GM12878 (cell line): ENCODE measurements at regions not wholly inside any gene's neighbourhood (a gene's known extent, or its start where the extent isn't known, plus 50 kb on each side); places are given as distances from the start of the nearest gene placed in this dataset.

Experiments used
- ATAC-seq: fragments of 200-7000 bp; cut with Tn5 transposase; 3 replicates; pipeline ENCODE4 v1.9.1; 2020; ENCODE audit warnings: mild to moderate bottlenecking, moderate library complexity
- BruUV-seq: library from RNA; stranded (reverse); fragments of 400-500 nt; replicated peaks from 2 replicates; lab custom pipeline; 2021; lab: Mats Ljungman, UMichigan
- CTCF ChIA-PET: fragments of 300-600 bp; sonication (Branson Sonifier 250); formaldehyde crosslinking; extraction: SDS; loops from one replicate; lab custom pipeline; 2021; ENCODE audit warnings: inconsistent platforms; lab: Yijun Ruan, JAX
- POLR2A ChIA-PET: fragments of 350-600 bp; formaldehyde crosslinking; extraction: SDS; loops from one replicate; lab custom pipeline; 2021; ENCODE audit warnings: inconsistent platforms; lab: Charles Lee
- RAD21 ChIA-PET: fragments of 300-600 bp; sonication (Branson Sonifier 250); formaldehyde crosslinking; loops from one replicate; lab custom pipeline; 2023; ENCODE audit warnings: antibody characterized with exemption; ENCODE audit not compliant: unreplicated experiment; lab: Charles Lee
- SMC1A ChIA-PET: fragments of 300-600 bp; sonication (Branson Sonifier 250); formaldehyde crosslinking; loops from one replicate; lab custom pipeline; 2023; ENCODE audit not compliant: unreplicated experiment, uncharacterized antibody; lab: Charles Lee
- DNase-seq: peaks from one replicate; pipeline ENCODE4 v3.0.0-alpha.2; 2011; ENCODE audit warnings: low read depth, low spot score
- FAIRE-seq: peaks from 3 replicates; lab custom pipeline; 2011; peaks lifted over from hg19 to GRCh38; lab: Jason Lieb, UNC
- H2AFZ ChIP-seq: 2 replicates; pipeline ENCODE4 v1.6.0; 2011; ENCODE audit warnings: low read depth, low read length, control low read depth; ENCODE audit not compliant: control insufficient read depth
- H3K27ac ChIP-seq: 2 replicates; pipeline ENCODE4 v1.5.1; 2011; ENCODE audit warnings: control low read depth; ENCODE audit not compliant: control insufficient read depth, insufficient read depth
- H3K27me3 ChIP-seq, 2 experiments: replicated peaks in 1 of 2; 2 replicates each; pipeline versions ENCODE4 v1.6.0 to v1.6.1; 2011; ENCODE audit warnings: low read length in 1 of 2; ENCODE audit not compliant: control insufficient read depth in 2 of 2, insufficient read depth in 2 of 2
- H3K36me3 ChIP-seq, 2 experiments: 2 replicates each; pipeline ENCODE4 v1.5.1; 2011; ENCODE audit warnings: low read length in 1 of 2; ENCODE audit not compliant: control insufficient read depth in 2 of 2, insufficient read depth in 2 of 2
- H3K4me1 ChIP-seq: 2 replicates; pipeline ENCODE4 v1.6.1; 2011; ENCODE audit warnings: mild to moderate bottlenecking, low read length, moderate library complexity, mixed read lengths; ENCODE audit not compliant: control insufficient read depth, insufficient read depth
- H3K4me2 ChIP-seq: 2 replicates; pipeline ENCODE4 v1.6.0; 2011; ENCODE audit warnings: control low read depth; ENCODE audit not compliant: control insufficient read depth, insufficient read depth
- H3K4me3 ChIP-seq: fragments of 200-600 bp; sonication (generic); 2 replicates; pipeline ENCODE4 v1.5.1; 2016
- H3K79me2 ChIP-seq: 2 replicates; pipeline ENCODE4 v1.6.0; 2011; ENCODE audit warnings: low read length; ENCODE audit not compliant: control insufficient read depth, insufficient read depth
- H3K9ac ChIP-seq: 2 replicates; pipeline ENCODE4 v1.8.0; 2011; ENCODE audit warnings: low read length, control low read depth, mixed read lengths; ENCODE audit not compliant: control insufficient read depth, insufficient read depth
- H3K9me3 ChIP-seq: replicated peaks from 3 replicates; pipeline ENCODE4 v1.5.1; 2011; ENCODE audit warnings: mild to moderate bottlenecking, low read length; ENCODE audit not compliant: control insufficient read depth, insufficient read depth
- H4K20me1 ChIP-seq: 2 replicates; pipeline ENCODE4 v1.6.0; 2011; ENCODE audit not compliant: control insufficient read depth, insufficient read depth
- ASH2L ChIP-seq: fragments of 300-600, 200-600 bp; sonication (generic); IDR thresholded peaks from 2 replicates; pipeline ENCODE4 v1.6.1; 2017; ENCODE audit warnings: low read depth, mild to moderate bottlenecking, borderline replicate concordance
- CREM ChIP-seq: IDR thresholded peaks from 2 replicates; pipeline ENCODE4 v1.6.1; 2014; ENCODE audit warnings: antibody characterized with exemption, low read depth
- JUNB ChIP-seq: IDR thresholded peaks from 2 replicates; pipeline ENCODE4 v1.6.1; 2016; ENCODE audit warnings: antibody characterized with exemption, mild to moderate bottlenecking
- JUND ChIP-seq: IDR thresholded peaks from 2 replicates; pipeline ENCODE4 v1.6.1; 2012; ENCODE audit warnings: low read depth, mild to moderate bottlenecking, low read length, improper control_type of control experiment, moderate library complexity
- NFXL1 ChIP-seq: fragments of 450-650 bp; IDR thresholded peaks from 2 replicates; pipeline ENCODE4 v1.6.1; 2017; ENCODE audit warnings: antibody characterized with exemption, mild to moderate bottlenecking, borderline replicate concordance
- NR2F1 ChIP-seq: fragments of 450-650 bp; conservative IDR thresholded peaks from 2 replicates; pipeline ENCODE4 v1.6.1; 2017; ENCODE audit warnings: mild to moderate bottlenecking
- POU2F2 ChIP-seq: IDR thresholded peaks from 3 replicates; pipeline ENCODE4 v1.6.1; 2011; ENCODE audit warnings: low read depth, mild to moderate bottlenecking, low read length, borderline replicate concordance
- RCOR1 ChIP-seq: conservative IDR thresholded peaks from 2 replicates; pipeline ENCODE4 v1.6.1; 2012; ENCODE audit warnings: low read depth, low read length, improper control_type of control experiment
- RUNX3 ChIP-seq: IDR thresholded peaks from 2 replicates; pipeline ENCODE4 v1.6.1; 2012; ENCODE audit warnings: low read length, inconsistent platforms
- SIX5 ChIP-seq: IDR thresholded peaks from 2 replicates; pipeline ENCODE4 v1.6.1; 2011; ENCODE audit warnings: mild to moderate bottlenecking, low read depth, low read length, moderate library complexity; ENCODE audit not compliant: severe bottlenecking
- SUZ12 ChIP-seq: fragments of 200-600 bp; sonication (generic); IDR thresholded peaks from one replicate; pipeline ENCODE4 v1.6.1; 2018; ENCODE audit warnings: antibody characterized with exemption, mild to moderate bottlenecking; ENCODE audit not compliant: unreplicated experiment
- TCF7 ChIP-seq: IDR thresholded peaks from 2 replicates; pipeline ENCODE4 v1.6.1; 2014; ENCODE audit warnings: antibody characterized with exemption, borderline replicate concordance
- YBX1 ChIP-seq: fragments of 450-650 bp; IDR thresholded peaks from 2 replicates; pipeline ENCODE4 v1.6.1; 2016; ENCODE audit warnings: antibody characterized with exemption
- WGBS: methylation state at CpG from one replicate; pipeline ENCODE4 v1.1.6; 2016; ENCODE audit warnings: low lambda C conversion rate; ENCODE audit not compliant: insufficient replicate concordance, insufficient coverage; ENCODE audit errors: missing lambda C conversion rate; 5-methylcytosine and 5-hydroxymethylcytosine counted together
- in situ Hi-C: fragments of 300-500 bp; cut with MboI; formaldehyde crosslinking; loops from 9 replicates; pipeline ENCODE4 v1.14.3; 2018; ENCODE audit warnings: mixed read lengths
- intact Hi-C: fragments of 100-400 bp; cut with micrococcal nuclease; formaldehyde crosslinking; loops from one replicate; pipeline ENCODE4 v1.14.2; 2022; ENCODE audit not compliant: unreplicated experiment
- TF ChIP-seq, protein P1 (sequence below): fragments of 450-650 bp; formaldehyde crosslinking; IDR thresholded peaks from 2 replicates; pipeline ENCODE4 v1.4.0; 2020; ENCODE audit warnings: mild to moderate bottlenecking, moderate library complexity
- TF ChIP-seq, protein P2 (sequence below): fragments of 450-650 bp; IDR thresholded peaks from 2 replicates; pipeline ENCODE4 v1.6.1; 2017; ENCODE audit warnings: antibody characterized with exemption, mild to moderate bottlenecking, moderate library complexity
- TF ChIP-seq, protein P3 (sequence below): fragments of 450-650 bp; IDR thresholded peaks from 2 replicates; pipeline ENCODE4 v1.6.1; 2017; ENCODE audit warnings: mild to moderate bottlenecking, moderate library complexity

GRCh38 chr11:134733646-134734045 lies 321.6 kb upstream of the B3GAT1 start:
- intact Hi-C loops (no loop called here), in situ Hi-C loops (no loop called here)
- H3K4me3 ChIP-seq, result no peak overlapping the region
- TF ChIP-seq, protein P1, sequence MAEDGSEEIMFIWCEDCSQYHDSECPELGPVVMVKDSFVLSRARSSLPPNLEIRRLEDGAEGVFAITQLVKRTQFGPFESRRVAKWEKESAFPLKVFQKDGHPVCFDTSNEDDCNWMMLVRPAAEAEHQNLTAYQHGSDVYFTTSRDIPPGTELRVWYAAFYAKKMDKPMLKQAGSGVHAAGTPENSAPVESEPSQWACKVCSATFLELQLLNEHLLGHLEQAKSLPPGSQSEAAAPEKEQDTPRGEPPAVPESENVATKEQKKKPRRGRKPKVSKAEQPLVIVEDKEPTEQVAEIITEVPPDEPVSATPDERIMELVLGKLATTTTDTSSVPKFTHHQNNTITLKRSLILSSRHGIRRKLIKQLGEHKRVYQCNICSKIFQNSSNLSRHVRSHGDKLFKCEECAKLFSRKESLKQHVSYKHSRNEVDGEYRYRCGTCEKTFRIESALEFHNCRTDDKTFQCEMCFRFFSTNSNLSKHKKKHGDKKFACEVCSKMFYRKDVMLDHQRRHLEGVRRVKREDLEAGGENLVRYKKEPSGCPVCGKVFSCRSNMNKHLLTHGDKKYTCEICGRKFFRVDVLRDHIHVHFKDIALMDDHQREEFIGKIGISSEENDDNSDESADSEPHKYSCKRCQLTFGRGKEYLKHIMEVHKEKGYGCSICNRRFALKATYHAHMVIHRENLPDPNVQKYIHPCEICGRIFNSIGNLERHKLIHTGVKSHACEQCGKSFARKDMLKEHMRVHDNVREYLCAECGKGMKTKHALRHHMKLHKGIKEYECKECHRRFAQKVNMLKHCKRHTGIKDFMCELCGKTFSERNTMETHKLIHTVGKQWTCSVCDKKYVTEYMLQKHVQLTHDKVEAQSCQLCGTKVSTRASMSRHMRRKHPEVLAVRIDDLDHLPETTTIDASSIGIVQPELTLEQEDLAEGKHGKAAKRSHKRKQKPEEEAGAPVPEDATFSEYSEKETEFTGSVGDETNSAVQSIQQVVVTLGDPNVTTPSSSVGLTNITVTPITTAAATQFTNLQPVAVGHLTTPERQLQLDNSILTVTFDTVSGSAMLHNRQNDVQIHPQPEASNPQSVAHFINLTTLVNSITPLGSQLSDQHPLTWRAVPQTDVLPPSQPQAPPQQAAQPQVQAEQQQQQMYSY (CRISPR knock-in tag), result no peak
- no peak for TF ChIP-seq CREM
- no peak for TF ChIP-seq ASH2L
- TF ChIP-seq RUNX3, result no peak
- no peak for TF ChIP-seq TCF7
- TF ChIP-seq NFXL1, result no peak
- TF ChIP-seq, protein P2, sequence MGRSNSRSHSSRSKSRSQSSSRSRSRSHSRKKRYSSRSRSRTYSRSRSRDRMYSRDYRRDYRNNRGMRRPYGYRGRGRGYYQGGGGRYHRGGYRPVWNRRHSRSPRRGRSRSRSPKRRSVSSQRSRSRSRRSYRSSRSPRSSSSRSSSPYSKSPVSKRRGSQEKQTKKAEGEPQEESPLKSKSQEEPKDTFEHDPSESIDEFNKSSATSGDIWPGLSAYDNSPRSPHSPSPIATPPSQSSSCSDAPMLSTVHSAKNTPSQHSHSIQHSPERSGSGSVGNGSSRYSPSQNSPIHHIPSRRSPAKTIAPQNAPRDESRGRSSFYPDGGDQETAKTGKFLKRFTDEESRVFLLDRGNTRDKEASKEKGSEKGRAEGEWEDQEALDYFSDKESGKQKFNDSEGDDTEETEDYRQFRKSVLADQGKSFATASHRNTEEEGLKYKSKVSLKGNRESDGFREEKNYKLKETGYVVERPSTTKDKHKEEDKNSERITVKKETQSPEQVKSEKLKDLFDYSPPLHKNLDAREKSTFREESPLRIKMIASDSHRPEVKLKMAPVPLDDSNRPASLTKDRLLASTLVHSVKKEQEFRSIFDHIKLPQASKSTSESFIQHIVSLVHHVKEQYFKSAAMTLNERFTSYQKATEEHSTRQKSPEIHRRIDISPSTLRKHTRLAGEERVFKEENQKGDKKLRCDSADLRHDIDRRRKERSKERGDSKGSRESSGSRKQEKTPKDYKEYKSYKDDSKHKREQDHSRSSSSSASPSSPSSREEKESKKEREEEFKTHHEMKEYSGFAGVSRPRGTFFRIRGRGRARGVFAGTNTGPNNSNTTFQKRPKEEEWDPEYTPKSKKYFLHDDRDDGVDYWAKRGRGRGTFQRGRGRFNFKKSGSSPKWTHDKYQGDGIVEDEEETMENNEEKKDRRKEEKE, result no peak
- no peak for TF ChIP-seq RCOR1
- no peak for TF ChIP-seq SUZ12
- TF ChIP-seq SIX5, result no peak
- TF ChIP-seq JUNB, result no peak
- no peak for TF ChIP-seq JUND
- no peak for TF ChIP-seq NR2F1
- TF ChIP-seq, protein P3, sequence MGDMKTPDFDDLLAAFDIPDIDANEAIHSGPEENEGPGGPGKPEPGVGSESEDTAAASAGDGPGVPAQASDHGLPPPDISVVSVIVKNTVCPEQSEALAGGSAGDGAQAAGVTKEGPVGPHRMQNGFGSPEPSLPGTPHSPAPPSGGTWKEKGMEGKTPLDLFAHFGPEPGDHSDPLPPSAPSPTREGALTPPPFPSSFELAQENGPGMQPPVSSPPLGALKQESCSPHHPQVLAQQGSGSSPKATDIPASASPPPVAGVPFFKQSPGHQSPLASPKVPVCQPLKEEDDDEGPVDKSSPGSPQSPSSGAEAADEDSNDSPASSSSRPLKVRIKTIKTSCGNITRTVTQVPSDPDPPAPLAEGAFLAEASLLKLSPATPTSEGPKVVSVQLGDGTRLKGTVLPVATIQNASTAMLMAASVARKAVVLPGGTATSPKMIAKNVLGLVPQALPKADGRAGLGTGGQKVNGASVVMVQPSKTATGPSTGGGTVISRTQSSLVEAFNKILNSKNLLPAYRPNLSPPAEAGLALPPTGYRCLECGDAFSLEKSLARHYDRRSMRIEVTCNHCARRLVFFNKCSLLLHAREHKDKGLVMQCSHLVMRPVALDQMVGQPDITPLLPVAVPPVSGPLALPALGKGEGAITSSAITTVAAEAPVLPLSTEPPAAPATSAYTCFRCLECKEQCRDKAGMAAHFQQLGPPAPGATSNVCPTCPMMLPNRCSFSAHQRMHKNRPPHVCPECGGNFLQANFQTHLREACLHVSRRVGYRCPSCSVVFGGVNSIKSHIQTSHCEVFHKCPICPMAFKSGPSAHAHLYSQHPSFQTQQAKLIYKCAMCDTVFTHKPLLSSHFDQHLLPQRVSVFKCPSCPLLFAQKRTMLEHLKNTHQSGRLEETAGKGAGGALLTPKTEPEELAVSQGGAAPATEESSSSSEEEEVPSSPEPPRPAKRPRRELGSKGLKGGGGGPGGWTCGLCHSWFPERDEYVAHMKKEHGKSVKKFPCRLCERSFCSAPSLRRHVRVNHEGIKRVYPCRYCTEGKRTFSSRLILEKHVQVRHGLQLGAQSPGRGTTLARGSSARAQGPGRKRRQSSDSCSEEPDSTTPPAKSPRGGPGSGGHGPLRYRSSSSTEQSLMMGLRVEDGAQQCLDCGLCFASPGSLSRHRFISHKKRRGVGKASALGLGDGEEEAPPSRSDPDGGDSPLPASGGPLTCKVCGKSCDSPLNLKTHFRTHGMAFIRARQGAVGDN, result no peak
- no peak for TF ChIP-seq YBX1
- no peak for TF ChIP-seq POU2F2
- no peaks in the 10 kb centered on the region for H3K36me3 ChIP-seq
- ATAC-seq, result no peak
- CTCF ChIA-PET, result no interaction called here
- RAD21 ChIA-PET, result no interaction called here
- no TSS peak for BruUV-seq
- H3K9me3 ChIP-seq, result no peaks in the 10 kb centered on the region
- SMC1A ChIA-PET, result no interaction called here
- H4K20me1 ChIP-seq, result no peaks in the 10 kb centered on the region
- DNase-seq, result no peak
- H2AFZ ChIP-seq, result no peak overlapping the region
- H3K4me2 ChIP-seq, result no peak overlapping the region
- no peak for FAIRE-seq
- no peaks in the 10 kb centered on the region for H3K27me3 ChIP-seq
- H3K9ac ChIP-seq, result no peak overlapping the region
- 0% methylated on average over 2 of the region's 9 CpGs for WGBS
- POLR2A ChIA-PET, result no interaction called here
- no peak overlapping the region for H3K27ac ChIP-seq
- no peaks in the 10 kb centered on the region for H3K4me1 ChIP-seq
- H3K79me2 ChIP-seq, result no peaks in the 10 kb centered on the region
